ENCODE measurements at regions not wholly inside any gene's neighbourhood (a gene's known extent, or its start where the extent isn't known, plus 50 kb on each side); places are given as distances from the start of the nearest gene placed in this dataset.
A peak's percentile ranks its signal among the peaks of the same experiment; 100 is the strongest.

- no peak for DNase-seq (ENCODE audit: extremely low read depth, low read depth)
- no peak overlapping the region for H3K4me3 ChIP-seq (replicated peaks; ENCODE audit: low read depth, low read length)
- TF ChIP-seq CTCF (IDR thresholded peaks at IDR 0.05; ENCODE audit: low read depth, low read length, missing control alignments) = no peak
Observed at GRCh38 chr4:166222271-166222670, 349.2 kb downstream of the TLL1 start.

GRCh38 chr4:166228112-166228511 lies 355.1 kb downstream of the TLL1 start:
- no peak for TF ChIP-seq CTCF (IDR thresholded peaks at IDR 0.05; ENCODE audit: low read depth, low read length, missing control alignments)
- DNase-seq (ENCODE audit: extremely low read depth, low read depth) = no peak
- no peak overlapping the region for H3K4me3 ChIP-seq (replicated peaks; ENCODE audit: low read depth, low read length)

GRCh38 chr4:166229799-166230198 lies 356.8 kb downstream of the TLL1 start:
- no peak overlapping the region for H3K4me3 ChIP-seq (replicated peaks; ENCODE audit: low read depth, low read length)
- DNase-seq (ENCODE audit: extremely low read depth, low read depth) = no peak
- no peak for TF ChIP-seq CTCF (IDR thresholded peaks at IDR 0.05; ENCODE audit: low read depth, low read length, missing control alignments)

- no peak for DNase-seq (ENCODE audit: extremely low read depth, low read depth)
- no peak overlapping the region for H3K4me3 ChIP-seq (replicated peaks; ENCODE audit: low read depth, low read length)
- TF ChIP-seq CTCF (IDR thresholded peaks at IDR 0.05; ENCODE audit: low read depth, low read length, missing control alignments) = no peak
Observed at GRCh38 chr4:166230841-166231240, 357.8 kb downstream of the TLL1 start.

GRCh38 chr4:166239354-166239753 lies 366.3 kb downstream of the TLL1 start:
- TF ChIP-seq CTCF (IDR thresholded peaks at IDR 0.05; ENCODE audit: low read depth, low read length, missing control alignments) = no peak
- no peak overlapping the region for H3K4me3 ChIP-seq (replicated peaks; ENCODE audit: low read depth, low read length)
- DNase-seq (ENCODE audit: extremely low read depth, low read depth) = no peak

- no peak for DNase-seq (ENCODE audit: extremely low read depth, low read depth)
- H3K4me3 ChIP-seq (replicated peaks; ENCODE audit: low read depth, low read length) = no peak overlapping the region
- TF ChIP-seq CTCF (IDR thresholded peaks at IDR 0.05; ENCODE audit: low read depth, low read length, missing control alignments) = peak; percentile 46
Observed at GRCh38 chr4:166252487-166253402, 379.7 kb downstream of the TLL1 start.

All from HFF-Myc (cell line).